22Rv1 (cell line): ENCODE measurements at regions not wholly inside any gene's neighbourhood (a gene's known extent, or its start where the extent isn't known, plus 50 kb on each side); places are given as distances from the start of the nearest gene placed in this dataset.

Experiments
- CTCF ChIP-seq: fragments of 450-650 bp; IDR thresholded peaks from 2 replicates; pipeline ENCODE4 v1.5.1; 2017; ENCODE audit warnings: mild to moderate bottlenecking
- ZFX ChIP-seq: fragments of 450-650 bp; IDR thresholded peaks from 2 replicates; pipeline ENCODE4 v1.6.1; 2017; ENCODE audit warnings: antibody characterized with exemption, borderline replicate concordance

GRCh38 chr4:189206953-189207352 is 733.7 kb upstream of the FRG1 start:
- TF ChIP-seq CTCF (no peak), ZFX (no peak)
